Chondrocyte (in vitro differentiated cells): ENCODE measurements at regions not wholly inside any gene's neighbourhood (a gene's known extent, or its start where the extent isn't known, plus 50 kb on each side); places are given as distances from the start of the nearest gene placed in this dataset.

Source experiments
- DNase-seq: peaks from one replicate; pipeline ENCODE4 v3.0.0; 2021; ENCODE audit warnings: mixed read lengths, low spot score
- H3K27ac Mint-ChIP-seq: one replicate; pipeline ENCODE4 v1.8.0; 2021; ENCODE audit warnings: mild to moderate bottlenecking, moderate library complexity, mixed read lengths; ENCODE audit not compliant: unreplicated experiment
- H3K27me3 Mint-ChIP-seq: 2 replicates; pipeline ENCODE4 v1.8.0; 2021; ENCODE audit warnings: low read depth, mixed read lengths
- H3K36me3 Mint-ChIP-seq: 2 replicates; pipeline ENCODE4 v1.8.0; 2021; ENCODE audit warnings: low read depth, mixed read lengths
- H3K4me1 Mint-ChIP-seq: 2 replicates; pipeline ENCODE4 v1.8.0; 2021; ENCODE audit warnings: low read depth, mild to moderate bottlenecking, mixed read lengths
- H3K4me3 Mint-ChIP-seq: one replicate; pipeline ENCODE4 v1.8.0; 2021; ENCODE audit warnings: mild to moderate bottlenecking, moderate library complexity, mixed read lengths; ENCODE audit not compliant: unreplicated experiment
- H3K9me3 Mint-ChIP-seq: 2 replicates; pipeline ENCODE4 v1.8.0; 2021; ENCODE audit warnings: low read depth, mixed read lengths
- CTCF ChIP-seq: fragments of 200-600 bp; sonication (generic); IDR thresholded peaks from 2 replicates; pipeline ENCODE4 v1.5.0; 2021; ENCODE audit warnings: antibody characterized with exemption, mild to moderate bottlenecking, moderate library complexity

GRCh38 chr5:62695274-62695673 lies 116.7 kb downstream of the LRRC70 start:
- H3K27me3 Mint-ChIP-seq, result peaks cover 2% of the 10 kb centered on the region
- DNase-seq, result no peak
- no peaks in the 10 kb centered on the region for H3K4me1 Mint-ChIP-seq
- no peak overlapping the region for H3K4me3 Mint-ChIP-seq
- no peak for TF ChIP-seq CTCF
- H3K9me3 Mint-ChIP-seq, result peaks cover 11% of the 10 kb centered on the region
- no peaks in the 10 kb centered on the region for H3K36me3 Mint-ChIP-seq
- H3K27ac Mint-ChIP-seq, result no peak overlapping the region

GRCh38 chr5:62692946-62693713 lies 114.5 kb downstream of the LRRC70 start:
- no peak for TF ChIP-seq CTCF
- Mint-ChIP-seq H3K27ac (no peak overlapping the region), H3K4me3 (no peak overlapping the region), H3K9me3 (peaks cover 6% of the 10 kb centered on the region), H3K4me1 (peaks cover 3% of the 10 kb centered on the region), H3K36me3 (no peaks in the 10 kb centered on the region), H3K27me3 (peaks cover 2% of the 10 kb centered on the region)
- no peak for DNase-seq

- no peak overlapping the region for H3K4me3 Mint-ChIP-seq
- H3K27me3 Mint-ChIP-seq, result peaks cover 2% of the 10 kb centered on the region
- no peaks in the 10 kb centered on the region for H3K36me3 Mint-ChIP-seq
- peaks cover 3% of the 10 kb centered on the region for H3K4me1 Mint-ChIP-seq
- peaks cover 5% of the 10 kb centered on the region for H3K9me3 Mint-ChIP-seq
- no peak for TF ChIP-seq CTCF
- no peak overlapping the region for H3K27ac Mint-ChIP-seq
- DNase-seq, result no peak
Measured at GRCh38 chr5:62691946-62692345, 113.3 kb downstream of the LRRC70 start.

GRCh38 chr5:62690421-62690820 lies 111.8 kb downstream of the LRRC70 start:
- Mint-ChIP-seq H3K27ac (no peak overlapping the region), H3K27me3 (peaks cover 2% of the 10 kb centered on the region), H3K4me1 (peaks cover 3% of the 10 kb centered on the region), H3K36me3 (no peaks in the 10 kb centered on the region), H3K9me3 (peaks cover 8% of the 10 kb centered on the region), H3K4me3 (no peak overlapping the region)
- no peak for DNase-seq
- TF ChIP-seq CTCF, result no peak

GRCh38 chr5:62689599-62690368 lies 111.2 kb downstream of the LRRC70 start:
- peaks cover 8% of the 10 kb centered on the region for H3K9me3 Mint-ChIP-seq
- DNase-seq, result no peak
- no peak overlapping the region for H3K4me3 Mint-ChIP-seq
- TF ChIP-seq CTCF, result no peak
- no peak overlapping the region for H3K27ac Mint-ChIP-seq
- peaks cover 3% of the 10 kb centered on the region for H3K4me1 Mint-ChIP-seq
- no peaks in the 10 kb centered on the region for H3K36me3 Mint-ChIP-seq
- peaks cover 2% of the 10 kb centered on the region for H3K27me3 Mint-ChIP-seq
